Neutrophil (primary cell): ENCODE measurements at regions not wholly inside any gene's neighbourhood (a gene's known extent, or its start where the extent isn't known, plus 50 kb on each side); places are given as distances from the start of the nearest gene placed in this dataset.

Experiments used
- H3K27ac ChIP-seq: fragments of 200-600 bp; sonication (generic); 2 replicates; pipeline ENCODE4 v1.5.1; 2016; ENCODE audit warnings: mild to moderate bottlenecking, moderate library complexity
- H3K27me3 ChIP-seq: fragments of 200-600 bp; sonication (generic); 2 replicates; pipeline ENCODE4 v1.6.0; 2016; ENCODE audit warnings: mild to moderate bottlenecking
- H3K36me3 ChIP-seq: fragments of 200-600 bp; sonication (generic); 2 replicates; pipeline ENCODE4 v1.5.1; 2017
- H3K4me1 ChIP-seq, 2 experiments: fragments of 200-600 bp in 1 of 2; sonication (generic) in 1 of 2; 1 replicate in 1 of 2; 2 replicates in 1 of 2; pipeline versions ENCODE4 v1.5.1 to v1.6.1; 2013 to 2016; ENCODE audit warnings: low read depth in 1 of 2, low read length in 1 of 2, mild to moderate bottlenecking in 1 of 2, moderate library complexity in 1 of 2; ENCODE audit not compliant: control insufficient read depth in 1 of 2, insufficient read depth in 1 of 2
- H3K4me3 ChIP-seq, 2 experiments: fragments of 200-600 bp in 1 of 2; sonication (generic) in 1 of 2; 1 replicate in 1 of 2; 2 replicates in 1 of 2; pipeline ENCODE4 v1.5.1; 2013 to 2016; ENCODE audit warnings: low read depth in 1 of 2, low read length in 1 of 2, mild to moderate bottlenecking in 1 of 2, moderate library complexity in 1 of 2
- H3K9me3 ChIP-seq: fragments of 200-600 bp; sonication (generic); 2 replicates; pipeline ENCODE4 v1.5.1; 2016
- TF ChIP-seq, protein P1 (sequence below): fragments of 200-600 bp; sonication (generic); IDR thresholded peaks from 2 replicates; pipeline ENCODE4 v1.5.1; 2016; ENCODE audit warnings: antibody characterized with exemption

DNA sequence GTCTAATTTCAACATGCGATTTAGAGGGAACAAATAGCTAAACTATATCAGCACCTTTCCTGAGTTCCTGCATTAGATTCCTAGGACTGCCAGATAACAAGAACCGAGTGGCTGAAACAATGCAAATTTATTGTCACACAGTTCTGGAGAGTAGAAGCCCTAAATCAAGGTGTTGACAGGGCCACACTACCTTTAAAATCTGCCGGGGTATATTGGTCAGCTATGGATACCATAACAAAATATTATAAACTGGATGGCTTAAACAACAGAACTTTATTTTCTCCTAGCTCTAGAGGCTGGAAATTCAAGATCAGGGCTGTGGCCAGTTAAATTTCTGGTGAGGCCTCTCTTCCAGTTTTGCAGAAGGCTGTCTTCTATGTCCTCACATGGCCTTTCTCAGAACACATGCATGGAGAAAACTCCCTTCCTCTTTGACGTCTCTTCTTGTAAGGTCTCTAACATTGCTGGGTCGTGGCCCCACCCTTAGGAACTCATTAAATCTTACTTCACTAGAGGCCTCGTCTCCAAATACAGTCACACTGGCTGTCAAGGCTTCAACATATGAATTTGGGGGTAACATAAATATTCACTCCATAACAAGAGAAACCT lies 144.3 kb downstream of the FCRL5 start:
- TF ChIP-seq, protein P1, sequence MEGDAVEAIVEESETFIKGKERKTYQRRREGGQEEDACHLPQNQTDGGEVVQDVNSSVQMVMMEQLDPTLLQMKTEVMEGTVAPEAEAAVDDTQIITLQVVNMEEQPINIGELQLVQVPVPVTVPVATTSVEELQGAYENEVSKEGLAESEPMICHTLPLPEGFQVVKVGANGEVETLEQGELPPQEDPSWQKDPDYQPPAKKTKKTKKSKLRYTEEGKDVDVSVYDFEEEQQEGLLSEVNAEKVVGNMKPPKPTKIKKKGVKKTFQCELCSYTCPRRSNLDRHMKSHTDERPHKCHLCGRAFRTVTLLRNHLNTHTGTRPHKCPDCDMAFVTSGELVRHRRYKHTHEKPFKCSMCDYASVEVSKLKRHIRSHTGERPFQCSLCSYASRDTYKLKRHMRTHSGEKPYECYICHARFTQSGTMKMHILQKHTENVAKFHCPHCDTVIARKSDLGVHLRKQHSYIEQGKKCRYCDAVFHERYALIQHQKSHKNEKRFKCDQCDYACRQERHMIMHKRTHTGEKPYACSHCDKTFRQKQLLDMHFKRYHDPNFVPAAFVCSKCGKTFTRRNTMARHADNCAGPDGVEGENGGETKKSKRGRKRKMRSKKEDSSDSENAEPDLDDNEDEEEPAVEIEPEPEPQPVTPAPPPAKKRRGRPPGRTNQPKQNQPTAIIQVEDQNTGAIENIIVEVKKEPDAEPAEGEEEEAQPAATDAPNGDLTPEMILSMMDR: no peak
- H3K4me1 ChIP-seq: peaks cover 0 to 5% of the 10 kb centered on the region in 2 experiments
- no peak overlapping the region for H3K4me3 ChIP-seq
- H3K9me3 ChIP-seq: no peaks in the 10 kb centered on the region
- no peak overlapping the region for H3K27ac ChIP-seq
- no peaks in the 10 kb centered on the region for H3K27me3 ChIP-seq
- no peaks in the 10 kb centered on the region for H3K36me3 ChIP-seq

DNA sequence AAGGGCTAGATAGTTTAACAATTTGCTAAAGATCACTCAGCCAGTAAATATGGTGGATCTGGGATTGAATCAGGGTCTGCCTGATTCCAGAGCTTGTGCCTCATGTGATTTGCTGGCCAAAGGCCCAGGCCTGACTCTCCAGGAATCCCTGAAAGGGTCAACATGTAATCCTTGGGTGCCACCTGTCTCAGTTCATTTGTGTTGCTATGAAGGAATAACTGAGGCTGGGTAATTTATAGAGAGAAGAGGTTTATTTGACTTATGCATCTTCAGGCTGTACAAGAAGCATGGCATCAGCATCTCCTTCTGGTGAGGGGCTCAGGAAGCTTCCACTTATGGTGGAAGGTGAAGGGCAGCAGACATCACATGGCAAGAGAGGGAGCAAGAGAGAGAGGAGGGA lies 144.9 kb downstream of the FCRL5 start:
- H3K4me3 ChIP-seq: no peak overlapping the region
- peaks cover 4% of the 10 kb centered on the region for H3K27me3 ChIP-seq
- H3K9me3 ChIP-seq: no peaks in the 10 kb centered on the region
- no peak overlapping the region for H3K27ac ChIP-seq
- TF ChIP-seq, protein P1: no peak
- H3K4me1 ChIP-seq: peaks cover 0 to 5% of the 10 kb centered on the region in 2 experiments
- no peaks in the 10 kb centered on the region for H3K36me3 ChIP-seq

DNA sequence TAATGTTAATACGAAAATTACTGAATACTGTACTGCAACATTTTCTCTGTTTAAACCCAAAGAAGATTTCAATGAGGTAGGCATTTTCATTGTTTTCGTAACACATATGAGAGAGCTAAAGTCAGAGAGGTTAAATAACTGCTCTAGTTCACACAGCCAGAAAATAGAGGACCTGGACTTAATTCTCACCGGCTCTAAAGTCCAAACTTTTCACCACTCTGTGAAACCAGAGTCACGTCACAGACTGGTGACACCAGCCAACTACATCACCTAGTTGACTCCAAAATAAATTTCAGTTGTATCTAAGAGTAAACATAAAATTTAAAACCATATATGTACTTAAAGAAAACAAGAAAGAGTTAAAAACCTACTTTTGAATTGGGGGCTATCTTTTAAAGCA lies 146.7 kb downstream of the FCRL5 start:
- H3K4me1 ChIP-seq: peaks cover 0 to 5% of the 10 kb centered on the region in 2 experiments
- peaks cover 11% of the 10 kb centered on the region for H3K27me3 ChIP-seq
- H3K27ac ChIP-seq: no peak overlapping the region
- H3K36me3 ChIP-seq: no peaks in the 10 kb centered on the region
- no peak overlapping the region for H3K4me3 ChIP-seq
- TF ChIP-seq, protein P1: no peak
- no peaks in the 10 kb centered on the region for H3K9me3 ChIP-seq

DNA sequence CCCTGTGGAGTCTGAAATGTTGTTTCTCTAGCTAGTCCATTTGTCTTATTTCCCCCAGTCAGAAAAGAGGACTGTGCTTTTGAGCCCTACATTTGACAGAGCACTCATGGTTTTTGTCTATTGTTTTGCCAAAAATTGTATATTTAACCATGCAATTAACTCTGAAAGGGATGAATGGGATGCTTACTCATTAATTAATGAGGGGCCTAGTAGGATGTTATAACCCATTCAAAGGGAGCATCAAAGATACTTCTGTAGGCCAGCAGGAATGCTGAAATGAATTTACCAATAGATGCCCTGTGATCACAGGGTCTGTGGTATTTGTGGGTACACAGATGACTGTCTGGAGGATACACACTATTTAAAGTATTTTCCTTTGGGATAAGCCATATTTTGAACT lies 147.7 kb downstream of the FCRL5 start:
- H3K27ac ChIP-seq: no peak overlapping the region
- TF ChIP-seq, protein P1: no peak
- H3K4me3 ChIP-seq: no peak overlapping the region
- no peaks in the 10 kb centered on the region for H3K9me3 ChIP-seq
- peaks cover 0 to 5% of the 10 kb centered on the region in 2 experiments for H3K4me1 ChIP-seq
- H3K27me3 ChIP-seq: peaks cover 14% of the 10 kb centered on the region
- H3K36me3 ChIP-seq: no peaks in the 10 kb centered on the region

DNA sequence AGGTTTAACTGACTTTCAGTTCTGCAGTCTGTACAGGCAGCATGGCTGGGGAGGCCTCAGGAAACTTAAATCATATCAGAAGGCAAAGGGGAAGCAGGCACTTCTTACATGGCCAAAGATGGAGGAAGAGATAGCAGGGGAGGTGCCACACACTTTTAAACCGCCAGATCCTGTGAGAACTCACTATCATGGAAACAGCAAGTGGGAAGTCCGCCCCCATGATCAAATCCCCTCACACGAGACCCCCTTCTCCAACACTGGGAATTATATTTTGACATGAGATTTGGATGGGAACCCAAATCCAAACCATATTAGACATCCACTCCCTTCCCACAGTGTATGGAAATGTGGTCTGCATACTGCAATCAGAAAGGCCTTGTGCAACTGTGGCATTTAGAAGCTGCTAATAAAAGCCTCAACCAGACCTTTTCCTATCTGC lies 148.2 kb downstream of the FCRL5 start:
- H3K27ac ChIP-seq: no peak overlapping the region
- TF ChIP-seq, protein P1: no peak
- H3K4me1 ChIP-seq: peaks cover 0 to 5% of the 10 kb centered on the region in 2 experiments
- no peaks in the 10 kb centered on the region for H3K9me3 ChIP-seq
- no peak overlapping the region for H3K4me3 ChIP-seq
- no peaks in the 10 kb centered on the region for H3K36me3 ChIP-seq
- peaks cover 19% of the 10 kb centered on the region for H3K27me3 ChIP-seq
